NOMO-1 (cell line): ENCODE measurements at regions not wholly inside any gene's neighbourhood (a gene's known extent, or its start where the extent isn't known, plus 50 kb on each side); places are given as distances from the start of the nearest gene placed in this dataset.
"Not testable (repeated sequence)": the region's sequence is repeated elsewhere in the genome, so short reads cannot be mapped to it uniquely, and the experiment has no call there.

Experiments
- DNase-seq, 2 experiments: peaks; one replicate each; lab custom pipeline; 2025; ENCODE audit not compliant: unreplicated experiment in 2 of 2; lab: John Stamatoyannopoulos, UW

- no peak for DNase-seq
These were observed 177.1 kb upstream of the SEMA6A start for GRCh38 chr5:116751684-116752083.

DNA sequence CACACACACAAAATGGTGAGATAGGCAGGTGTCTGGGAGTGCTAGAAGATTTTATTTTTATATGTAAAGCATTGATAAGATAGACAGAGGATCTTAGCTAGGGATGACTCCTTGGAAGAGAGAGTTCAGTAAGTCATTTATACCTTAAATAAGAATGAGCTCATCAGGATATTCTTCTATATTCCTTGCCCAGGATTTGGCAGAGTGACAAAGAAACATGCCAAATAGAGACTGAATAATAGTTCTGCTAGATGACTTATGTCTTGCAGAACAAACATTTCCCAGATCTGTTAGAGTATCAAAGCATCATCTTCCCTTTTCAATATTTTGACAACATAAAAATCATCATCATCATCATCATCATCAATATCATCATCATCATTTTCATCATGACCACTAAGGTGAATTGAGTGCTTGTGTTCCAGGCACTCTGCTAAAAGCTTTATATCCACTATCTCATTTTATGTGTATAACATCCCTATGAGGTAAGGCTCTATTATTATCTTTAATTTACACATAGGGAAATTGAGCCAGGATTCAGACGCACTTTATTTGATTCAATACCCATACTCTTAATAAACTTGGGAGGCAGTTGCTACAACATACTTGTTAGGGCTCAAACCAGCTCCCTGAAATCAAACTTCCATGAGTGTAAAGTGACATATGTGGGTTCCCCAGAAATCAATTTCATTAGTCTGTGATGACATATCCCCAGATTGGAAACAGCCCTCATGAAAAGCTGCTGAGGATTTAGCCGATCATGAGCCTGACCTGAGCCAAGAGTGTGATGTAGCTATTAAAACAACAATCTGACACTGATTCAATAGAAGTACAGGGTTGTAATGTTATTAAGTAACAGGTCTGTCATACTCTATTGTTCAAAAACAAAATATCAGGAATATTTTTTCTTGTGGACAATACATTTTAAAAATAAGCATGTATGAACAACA is 176.3 kb upstream of the SEMA6A start:
- DNase-seq = no peak

GRCh38 chr5:116747881-116748280 is 173.3 kb upstream of the SEMA6A start:
- no peak for DNase-seq

DNA sequence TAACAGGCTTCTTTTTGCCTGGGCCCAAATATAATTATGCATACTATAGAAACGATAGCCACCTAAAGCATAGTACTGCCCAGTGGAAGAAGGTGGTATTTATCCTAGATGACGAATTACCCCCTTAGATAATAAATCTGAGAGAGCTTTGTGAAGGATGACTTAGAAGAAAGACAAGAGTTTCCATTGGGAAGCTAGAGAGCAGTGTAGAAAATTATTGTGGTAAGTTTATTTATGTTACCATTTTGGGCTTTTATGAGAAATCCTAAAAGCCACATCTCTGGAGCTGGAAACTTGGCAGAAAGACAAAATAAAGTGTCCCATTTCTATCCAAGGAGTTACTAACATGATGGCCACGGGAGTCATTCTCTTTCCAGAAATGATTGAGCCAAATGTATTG is 172.0 kb upstream of the SEMA6A start:
- DNase-seq = no peak

- DNase-seq = no peak
These were observed 166.1 kb upstream of the SEMA6A start for GRCh38 chr5:116740771-116741170.

GRCh38 chr5:116739571-116739970 is 164.9 kb upstream of the SEMA6A start:
- no peak for DNase-seq

DNA sequence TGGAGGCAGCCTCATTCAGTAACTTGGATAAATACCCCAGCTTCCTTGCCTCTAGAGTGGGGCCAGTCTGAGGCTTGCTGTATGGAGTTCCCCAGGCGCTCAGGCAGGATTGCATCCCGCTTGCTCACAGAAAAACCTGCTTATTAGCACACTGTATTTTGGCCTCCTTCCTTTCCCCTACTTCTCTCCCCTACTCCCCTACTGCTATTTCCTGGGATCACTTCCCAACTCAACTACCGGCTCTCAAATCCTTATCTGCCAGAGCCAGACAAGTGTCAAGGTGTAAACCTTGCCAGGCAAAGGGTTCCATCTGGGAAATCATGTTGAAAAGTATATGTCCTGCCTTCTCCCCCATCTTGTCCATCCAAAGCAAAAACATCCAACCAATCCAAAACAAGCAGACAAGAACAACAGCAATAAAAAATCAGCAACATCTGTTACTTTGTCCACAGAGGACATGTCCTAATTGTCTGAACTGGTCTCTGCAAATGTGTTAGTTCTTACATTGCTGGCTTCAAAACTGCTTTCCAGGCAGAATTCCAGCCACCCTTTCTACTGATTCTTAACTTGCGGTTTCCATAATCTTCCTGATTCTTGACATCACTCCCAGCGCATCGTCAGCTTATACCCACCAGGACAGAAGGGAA is 164.1 kb upstream of the SEMA6A start:
- no peak for DNase-seq

DNA sequence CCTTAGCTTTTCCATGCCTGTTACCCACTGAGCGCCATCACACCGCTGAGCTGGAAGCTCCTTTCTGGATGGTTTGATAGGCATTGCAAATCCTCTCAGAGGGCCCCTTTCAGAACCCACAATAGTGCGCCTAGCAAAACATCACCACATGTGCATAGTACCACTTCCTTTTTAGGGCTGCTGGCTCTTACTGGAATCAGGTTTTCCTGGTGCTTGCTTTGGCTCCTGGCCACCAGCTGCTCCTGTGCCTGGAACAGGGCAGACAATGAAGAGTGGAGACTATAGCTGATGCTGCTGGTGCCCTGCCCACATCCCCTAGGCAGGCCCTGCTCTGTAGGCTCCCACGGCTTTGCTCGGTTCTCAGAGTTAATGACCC is 163.6 kb upstream of the SEMA6A start:
- no peak for DNase-seq

DNA sequence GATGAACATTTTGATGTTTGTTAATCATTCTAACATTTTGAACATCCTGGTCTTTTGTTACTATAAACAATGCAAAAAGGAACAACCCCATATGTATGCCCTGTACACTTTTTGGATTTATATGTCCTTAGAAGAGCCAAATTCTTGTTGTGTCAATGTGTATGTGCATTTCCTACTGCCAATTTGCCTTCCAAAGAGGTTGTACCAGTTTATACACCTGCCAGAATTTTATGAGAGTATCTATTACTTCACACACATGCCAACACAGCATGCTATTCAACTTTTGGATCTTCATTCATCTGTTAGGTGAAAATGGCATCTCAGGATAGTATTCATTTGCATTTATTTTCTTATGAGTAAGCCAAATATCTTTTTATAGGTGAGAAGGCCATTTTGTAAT is 162.0 kb upstream of the SEMA6A start:
- DNase-seq = no peak

DNA sequence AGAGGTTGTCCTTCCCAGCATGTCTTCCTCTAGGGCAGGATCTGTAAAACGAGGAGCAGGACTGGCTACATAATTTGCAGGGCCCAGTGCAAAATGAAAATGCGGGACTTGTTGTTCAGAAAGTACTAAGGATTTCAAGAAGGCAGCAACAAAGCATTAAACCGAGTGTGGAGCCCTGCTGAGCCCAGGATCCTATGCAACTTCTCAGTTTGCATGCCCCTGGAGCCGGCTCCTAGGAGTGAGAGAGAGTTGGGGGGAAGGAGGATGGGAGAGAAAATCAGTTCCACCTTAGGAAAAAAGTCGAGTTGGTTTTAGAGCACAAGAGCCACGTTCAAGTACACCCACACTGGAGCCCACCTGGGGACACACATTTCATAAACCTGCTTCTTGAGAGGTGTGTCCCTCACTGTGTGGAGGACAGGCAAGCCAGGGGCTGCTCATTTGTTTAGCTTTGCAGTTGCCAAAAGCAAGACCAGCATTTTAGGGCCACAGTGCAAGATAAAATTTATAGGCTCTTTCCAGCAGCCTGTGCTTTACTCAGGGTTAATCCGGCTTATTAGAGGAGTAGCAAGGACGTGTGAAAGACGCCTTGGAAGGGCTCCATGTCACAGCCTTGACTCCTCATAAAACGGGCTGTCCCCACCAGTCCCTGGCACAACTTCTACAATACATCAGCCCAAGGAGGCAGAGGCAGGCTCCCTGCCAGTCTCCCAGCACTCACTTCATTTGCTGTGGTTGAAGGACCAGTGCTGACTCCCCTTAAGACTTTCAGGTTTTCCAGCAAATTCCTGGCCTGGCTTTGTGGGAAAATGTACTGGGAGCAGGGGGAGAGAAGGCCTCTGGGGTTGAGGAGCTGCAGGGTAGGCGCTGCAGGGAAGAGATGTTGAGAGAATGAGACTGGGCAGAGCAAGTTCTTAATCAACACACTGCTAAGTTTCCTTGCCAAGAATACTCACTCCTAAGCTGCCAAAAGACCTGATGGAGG is 159.7 kb upstream of the SEMA6A start:
- DNase-seq = no peak

GRCh38 chr5:116732591-116732990 is 158.0 kb upstream of the SEMA6A start:
- no peak for DNase-seq

GRCh38 chr5:116731432-116731831 is 156.8 kb upstream of the SEMA6A start:
- no peak for DNase-seq

- no peak for DNase-seq
These were observed 156.1 kb upstream of the SEMA6A start for GRCh38 chr5:116730706-116731105.

- no peak for DNase-seq
These were observed 155.6 kb upstream of the SEMA6A start for GRCh38 chr5:116730185-116730584.

DNA sequence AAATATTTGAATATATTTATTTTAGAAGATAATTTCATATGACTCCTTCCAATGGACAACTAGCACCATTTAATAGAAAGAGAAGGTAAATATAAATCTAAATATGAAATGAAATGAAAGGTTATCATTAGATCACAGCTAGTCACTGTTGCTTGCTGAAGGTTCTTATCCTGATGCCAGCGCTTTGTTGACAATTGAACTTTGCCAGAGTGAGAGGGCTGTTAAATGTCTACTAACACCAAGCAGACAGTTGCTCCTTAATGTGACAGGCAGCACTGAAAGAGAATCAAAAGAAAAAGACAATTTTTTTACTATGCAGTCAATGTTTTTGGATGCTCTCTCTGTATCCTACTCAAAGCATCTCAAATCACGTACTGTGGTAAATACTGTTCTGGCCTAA is 152.6 kb upstream of the SEMA6A start:
- no peak for DNase-seq

DNA sequence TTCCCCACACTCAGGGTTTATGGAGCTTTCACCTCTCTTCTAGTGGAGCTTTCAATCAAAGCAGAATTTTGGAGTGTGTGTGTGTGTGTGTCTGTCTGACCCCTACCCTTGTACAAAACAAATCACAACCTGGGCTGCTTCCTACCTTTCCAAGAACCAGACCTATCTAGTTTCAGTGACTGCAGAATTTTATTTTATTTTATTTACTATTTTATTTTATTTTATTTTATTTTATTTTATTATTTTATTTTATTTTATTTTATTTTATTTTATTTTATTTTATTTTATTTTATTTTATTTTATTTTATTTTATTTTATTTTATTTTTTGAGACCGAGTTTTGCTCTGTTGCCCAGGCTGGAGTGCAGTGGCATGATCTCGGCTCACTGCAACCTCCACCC is 151.6 kb upstream of the SEMA6A start:
- DNase-seq = not testable (repeated sequence)

DNA sequence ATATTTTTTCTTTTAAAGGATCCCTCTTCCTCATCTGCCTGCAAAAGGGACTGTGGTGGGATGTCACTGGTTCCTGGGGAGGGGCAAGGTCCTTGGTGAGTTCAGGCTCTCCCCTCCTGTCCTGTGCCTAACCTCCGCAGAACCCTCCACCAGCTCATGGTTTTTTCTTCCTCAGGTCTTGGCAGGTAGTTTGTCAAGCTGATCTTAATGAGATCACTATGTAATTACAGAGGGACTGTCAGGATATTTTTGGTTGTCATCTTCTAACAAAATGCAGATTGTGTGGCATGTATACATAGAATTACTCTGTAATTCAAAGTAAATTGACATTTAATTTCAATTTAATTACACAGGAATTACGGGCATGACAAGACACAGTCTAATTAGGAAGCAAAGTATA is 150.3 kb upstream of the SEMA6A start:
- DNase-seq = no peak

DNA sequence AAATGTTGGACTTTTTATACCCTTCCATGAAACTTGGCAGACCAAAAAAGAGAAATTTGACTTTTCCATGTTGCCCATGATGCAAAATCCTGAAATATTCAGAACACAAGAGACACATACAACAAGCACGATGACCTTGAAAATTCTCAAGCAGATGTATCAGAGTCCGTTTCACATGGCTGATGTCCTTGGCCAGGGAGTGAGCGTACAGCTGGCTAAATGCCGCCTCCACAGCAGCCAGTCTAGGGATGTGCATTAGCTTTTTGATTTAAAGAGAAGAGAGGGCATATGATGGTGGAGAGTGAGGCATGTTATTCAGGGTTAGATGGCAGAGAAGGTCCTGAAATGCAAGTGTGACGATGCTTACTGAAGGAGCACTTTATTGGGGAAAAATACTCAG is 148.0 kb upstream of the SEMA6A start:
- DNase-seq = no peak

- no peak for DNase-seq
These were observed 144.5 kb upstream of the SEMA6A start for GRCh38 chr5:116719106-116719505.

GRCh38 chr5:116718317-116718716 is 143.7 kb upstream of the SEMA6A start:
- no peak for DNase-seq

DNA sequence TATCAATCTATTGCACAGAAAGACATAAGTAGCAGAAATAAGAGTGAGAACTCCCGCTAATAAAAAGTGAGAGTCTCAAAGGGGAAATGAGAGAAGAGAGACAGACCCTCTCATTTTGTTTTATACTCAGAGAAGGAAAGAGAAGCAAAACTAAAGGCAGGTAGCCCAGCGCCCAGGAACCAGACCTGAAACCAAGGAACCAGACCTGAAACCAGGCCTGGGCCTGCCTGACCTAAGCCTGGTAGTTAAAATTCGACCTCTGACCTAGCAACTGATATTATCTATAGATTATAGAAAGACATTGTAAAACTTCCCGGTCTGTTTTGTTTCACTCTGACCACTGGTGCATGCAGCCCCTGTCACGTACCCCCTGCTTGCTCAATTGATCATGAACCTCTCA is 134.5 kb upstream of the SEMA6A start:
- no peak for DNase-seq
